ENCODE measurements at regions not wholly inside any gene's neighbourhood (a gene's known extent, or its start where the extent isn't known, plus 50 kb on each side); places are given as distances from the start of the nearest gene placed in this dataset. TPM values are rescaled to one million over a fixed set of nuclear protein-coding genes. Genes with fewer than 3 reads are reported as not detected.
A peak's percentile ranks its signal among the peaks of the same experiment; 100 is the strongest.
"Not testable (repeated sequence)": the region's sequence is repeated elsewhere in the genome, so short reads cannot be mapped to it uniquely, and the experiment has no call there.

- DNase-seq = peak; percentile 38 to 62 (median 56)
- WGBS, 3 donors = 19 to 21% (median 19%) methylated on average over 10 of the region's 10 CpGs
Observed at GRCh38 chr6:27188885-27189418, 58.5 kb upstream of the PRSS16 start.

GRCh38 chr6:27190126-27190525, 57.4 kb upstream of the PRSS16 start:
- no peak for TF ChIP-seq EP300 (IDR thresholded peaks at IDR 0.05)
- TF ChIP-seq POLR2A (IDR thresholded peaks at IDR 0.05) = no peak
- no peak for TF ChIP-seq CTCF (IDR thresholded peaks at IDR 0.05)
- intact Hi-C loops (cut with DNase I) = no loop called here
- Histone ChIP-seq H3K27ac (no peak overlapping the region), H3K9me3 (no peaks in the 10 kb centered on the region), H3K27me3 (no peaks in the 10 kb centered on the region), H3K36me3 (no peaks in the 10 kb centered on the region), H3K4me3 (no peak overlapping the region), H3K4me1 (ENCODE audit: insufficient read depth) (no peaks in the 10 kb centered on the region)
- WGBS, 3 donors = 88 to 92% (median 91%) methylated on average over 5 of the region's 5 CpGs
- DNase-seq = no peak

More at GRCh38 chr6:27188885-27189418, 58.5 kb upstream of the PRSS16 start:
- Histone ChIP-seq H3K9me3 (no peaks in the 10 kb centered on the region), H3K36me3 (no peaks in the 10 kb centered on the region), H3K27ac (peak overlapping the region; percentile 26 to 68), H3K4me3 (peak overlapping the region; percentile 48), H3K27me3 (no peaks in the 10 kb centered on the region), H3K4me1 (ENCODE audit: insufficient read depth) (no peaks in the 10 kb centered on the region)
- intact Hi-C loops (cut with DNase I) = loop anchor here in 2 of 4 donors (5.0 to 10.0 kb wide), 5 partner anchors 288 to 708 kb away; a partner anchor contains a TSS
- TF ChIP-seq EP300 (IDR thresholded peaks at IDR 0.05) = no peak
- peak; percentile 51 to 58 (median 54) for TF ChIP-seq CTCF (IDR thresholded peaks at IDR 0.05)

- H3K9me3 ChIP-seq; H3K4me3 ChIP-seq; intact Hi-C loops (cut with DNase I); DNase-seq; H3K27ac ChIP-seq; H3K4me1 ChIP-seq (ENCODE audit: insufficient read depth); H3K36me3 ChIP-seq; H3K27me3 ChIP-seq: not testable (repeated sequence)
- WGBS, 3 donors = 53 to 61% (median 57%) methylated on average over 4 of the region's 4 CpGs
Observed at GRCh38 chr6:27194453-27194852, 53.0 kb upstream of the PRSS16 start.

GRCh38 chr6:27195547-27195946, 52.0 kb upstream of the PRSS16 start:
- H3K4me1 ChIP-seq (ENCODE audit: insufficient read depth); H3K9me3 ChIP-seq; H3K27ac ChIP-seq; DNase-seq; intact Hi-C loops (cut with DNase I); H3K27me3 ChIP-seq; H3K4me3 ChIP-seq; H3K36me3 ChIP-seq: not testable (repeated sequence)
- 60 to 70% (median 68%) methylated on average over 3 of the region's 3 CpGs for WGBS, 3 donors

Small RNA genes in the stretch of these regions (microRNA-seq; reads per million reads assigned to microRNA genes)
- 0 reads per million in 3 donors for gene MIR3143

Small RNA genes in the stretch of these regions (small RNA-seq; reads per million reads assigned to genes)
- gene MIR3143 (not detected), gene RNU2-62P (not detected)

Data from ovary (tissue), 7 donors.